HG02981 (cell line): ENCODE measurements at regions not wholly inside any gene's neighbourhood (a gene's known extent, or its start where the extent isn't known, plus 50 kb on each side); places are given as distances from the start of the nearest gene placed in this dataset.
"Not testable (repeated sequence)": the region's sequence is repeated elsewhere in the genome, so short reads cannot be mapped to it uniquely, and the experiment has no call there.

ENCODE experiments used
- ATAC-seq: cut with Tn5 transposase; IDR thresholded peaks from one replicate; pipeline ENCODE4 v1.9.1; 2021; ENCODE audit warnings: mild to moderate bottlenecking, moderate library complexity; ENCODE audit not compliant: unreplicated experiment

DNA sequence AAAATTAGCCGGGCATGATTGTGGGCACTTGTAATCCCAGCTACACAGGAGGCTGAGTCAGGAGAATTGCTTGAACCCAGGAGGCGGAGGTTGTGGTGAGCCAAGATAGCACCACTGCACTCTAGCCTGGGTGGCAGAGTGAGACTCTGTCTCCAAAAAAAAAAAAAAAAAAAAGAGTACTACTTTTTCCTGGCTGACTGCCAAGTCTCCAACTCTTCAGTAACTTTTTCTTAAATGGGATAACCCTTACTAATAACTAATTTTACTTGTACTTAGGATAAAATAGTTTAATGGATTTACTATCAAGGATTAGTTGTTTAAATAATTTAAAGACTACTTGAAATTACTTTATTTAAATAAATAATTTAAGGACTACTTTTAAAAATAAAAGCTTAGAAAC is 158.8 kb upstream of the CAND1 start:
- ATAC-seq, result not testable (repeated sequence)

DNA sequence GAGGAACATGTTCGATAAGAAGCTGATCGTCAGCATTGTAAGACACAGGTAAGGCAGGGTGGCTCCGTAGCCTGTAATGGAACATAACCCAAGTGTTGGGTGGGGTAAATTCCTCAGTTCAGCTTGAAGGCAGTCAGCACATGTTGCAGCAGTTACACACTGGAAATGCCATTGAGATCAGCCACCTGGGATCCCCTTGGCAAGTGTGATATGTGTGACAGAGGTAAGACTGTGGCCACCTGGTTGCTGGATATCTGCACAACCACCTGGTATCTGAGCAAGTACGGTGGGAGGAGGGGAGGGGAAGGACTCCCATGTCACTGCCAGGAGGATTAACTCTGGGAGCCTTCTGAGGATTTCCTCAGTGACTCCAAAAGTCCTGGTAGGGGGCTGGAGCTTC is 158.0 kb upstream of the CAND1 start:
- ATAC-seq, result no peak

GRCh38 chr12:67112586-67112985 is 156.6 kb upstream of the CAND1 start:
- ATAC-seq, result no peak

DNA sequence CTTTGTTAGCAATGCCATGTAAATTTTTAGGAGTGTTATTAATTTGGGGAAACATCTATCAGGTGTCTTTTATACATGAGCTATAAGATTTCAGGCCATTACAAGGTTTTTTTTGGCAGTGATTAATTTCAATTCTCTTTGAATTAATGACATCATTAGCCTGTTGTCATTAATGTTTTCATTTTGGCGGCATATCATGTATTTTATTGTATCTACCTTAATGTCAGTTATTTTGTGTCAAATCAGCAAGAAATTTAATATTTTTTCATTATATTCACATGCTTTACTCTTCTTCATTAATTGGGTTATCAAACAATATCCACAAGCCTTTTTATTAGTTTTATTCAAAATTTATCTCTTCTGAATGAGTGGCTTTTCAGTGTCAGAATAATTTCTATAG is 153.0 kb upstream of the CAND1 start:
- no peak for ATAC-seq

DNA sequence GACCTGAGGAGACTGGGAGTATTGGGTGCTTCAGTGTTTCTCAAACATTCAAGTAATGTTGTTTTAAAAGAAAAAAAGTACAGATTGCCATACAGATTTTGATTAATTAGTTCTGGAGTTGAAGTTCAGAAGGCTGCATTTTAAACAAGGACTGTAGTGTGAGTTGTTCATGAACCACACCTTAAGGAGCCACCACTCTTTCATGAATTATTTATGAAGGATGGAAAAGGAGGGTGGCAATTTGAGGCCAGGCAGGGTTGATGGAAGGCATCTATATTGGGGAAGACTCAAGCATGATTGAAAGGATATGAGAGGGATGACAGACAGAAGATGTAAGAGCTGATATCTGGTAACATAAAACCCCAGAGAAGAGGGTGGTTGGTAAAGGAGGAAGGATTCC is 146.6 kb upstream of the CAND1 start:
- no peak for ATAC-seq

- no peak for ATAC-seq
Observed at GRCh38 chr12:67137256-67137655, 131.9 kb upstream of the CAND1 start.

GRCh38 chr12:67141296-67142018 is 127.7 kb upstream of the CAND1 start:
- no peak for ATAC-seq

DNA sequence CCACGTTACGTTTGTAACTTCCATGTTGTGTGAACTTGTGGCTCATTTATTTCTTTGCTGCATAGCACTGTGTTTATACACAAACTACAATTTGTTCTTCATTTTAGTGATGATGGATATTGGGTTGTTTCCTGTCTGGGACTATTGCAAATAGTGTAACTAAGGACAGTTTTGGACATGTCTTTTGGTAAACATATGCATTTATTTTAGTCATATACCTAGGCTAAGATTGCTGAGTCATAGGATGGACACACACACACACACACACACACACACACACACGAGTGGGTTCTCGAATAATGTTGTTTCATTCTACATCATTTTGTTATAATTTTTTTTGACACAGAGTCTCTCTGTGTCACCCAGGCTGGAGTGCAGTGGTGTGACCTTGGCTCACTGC is 123.5 kb upstream of the CAND1 start:
- ATAC-seq, result no peak

DNA sequence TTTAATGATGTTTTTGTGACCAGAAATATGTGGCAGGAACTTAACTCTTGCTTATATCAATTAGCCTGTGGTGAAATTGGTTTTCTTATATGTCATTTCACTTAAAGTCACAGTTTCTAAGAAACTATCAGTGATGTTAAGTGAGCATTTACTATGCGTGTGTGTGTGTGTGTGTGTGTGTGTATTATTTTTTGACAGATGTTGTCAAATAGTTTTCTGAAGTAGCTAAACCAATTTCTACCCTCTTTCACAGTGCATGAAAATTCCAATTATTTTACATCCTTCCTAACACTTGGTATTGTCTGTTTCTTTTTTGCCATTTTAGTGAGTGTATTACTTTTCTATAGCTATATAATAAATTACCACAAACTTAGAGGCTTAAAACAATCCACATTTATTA is 122.1 kb upstream of the CAND1 start:
- ATAC-seq, result no peak

DNA sequence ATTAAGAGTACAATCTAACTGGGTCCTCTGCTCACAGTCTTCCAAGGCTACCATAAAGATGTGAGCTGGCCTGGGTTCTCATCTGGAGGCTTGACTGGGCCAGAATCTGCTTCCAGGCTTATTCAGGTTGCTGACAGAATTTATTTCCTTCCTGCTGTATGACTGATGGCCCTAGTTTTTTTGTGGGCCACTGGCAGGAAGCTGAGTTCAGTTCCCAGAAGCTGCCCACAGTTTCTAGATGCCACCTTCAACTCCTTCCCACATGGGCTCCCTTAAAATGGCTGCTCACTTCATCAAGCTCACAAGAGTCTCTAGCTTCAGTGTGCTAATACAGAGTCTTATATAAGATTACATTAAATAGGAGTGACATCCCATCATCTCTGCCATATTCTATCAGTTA is 121.7 kb upstream of the CAND1 start:
- no peak for ATAC-seq

DNA sequence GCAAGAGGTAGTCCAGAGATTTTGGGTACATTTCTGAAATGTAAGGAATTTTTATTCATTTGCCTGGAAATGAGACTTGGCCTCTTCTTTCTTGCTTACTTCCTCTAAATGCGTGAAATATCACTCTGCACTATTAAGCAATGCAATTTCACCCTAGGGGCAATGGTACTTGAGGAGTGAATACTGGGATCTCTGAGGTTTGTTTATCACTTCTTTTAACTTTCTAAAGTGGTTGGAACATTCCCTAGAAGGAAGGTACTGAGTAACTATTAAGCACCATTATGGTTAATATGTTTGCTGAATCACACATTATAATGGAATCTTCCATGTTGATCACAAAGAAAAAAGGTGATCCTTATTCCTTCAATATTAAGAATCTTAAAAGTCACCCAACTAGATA is 120.9 kb upstream of the CAND1 start:
- no peak for ATAC-seq

DNA sequence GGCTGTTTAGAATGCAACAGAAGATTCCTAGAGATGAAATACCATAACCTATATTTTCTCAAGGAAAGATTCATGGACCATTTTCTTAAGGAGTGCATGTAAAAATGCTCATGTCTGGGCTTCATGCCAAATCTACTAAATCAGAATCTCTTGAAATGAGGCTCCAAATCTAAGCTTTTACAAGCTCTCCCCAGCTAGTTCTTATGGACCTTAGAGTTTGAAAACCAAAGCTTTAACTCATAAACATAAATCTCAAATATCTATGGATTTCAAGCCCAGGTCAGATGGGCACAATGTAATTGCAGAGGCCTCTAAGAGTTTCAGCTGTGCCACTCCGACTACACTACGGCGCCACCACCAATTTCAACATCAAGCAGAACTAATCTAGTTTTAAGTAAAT is 117.3 kb upstream of the CAND1 start:
- ATAC-seq, result no peak

DNA sequence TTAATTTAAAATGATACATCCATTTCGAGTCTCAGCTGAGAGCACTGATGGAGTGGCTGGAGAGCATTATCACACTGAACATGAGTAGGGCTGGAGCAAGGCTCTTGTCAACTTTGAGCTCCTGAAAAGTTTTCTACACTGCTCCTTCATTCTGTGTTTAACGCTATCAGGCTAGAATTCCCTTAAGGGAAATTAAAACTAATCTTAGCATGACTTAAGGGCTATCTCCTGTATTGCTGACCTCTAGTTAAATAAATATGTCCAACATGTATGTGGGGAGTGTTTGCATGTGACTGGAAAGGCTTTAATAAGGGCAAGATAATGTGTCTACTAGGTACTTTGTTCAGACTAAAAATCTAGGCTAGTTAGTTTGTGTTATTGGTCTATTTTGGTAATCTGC is 116.7 kb upstream of the CAND1 start:
- no peak for ATAC-seq

DNA sequence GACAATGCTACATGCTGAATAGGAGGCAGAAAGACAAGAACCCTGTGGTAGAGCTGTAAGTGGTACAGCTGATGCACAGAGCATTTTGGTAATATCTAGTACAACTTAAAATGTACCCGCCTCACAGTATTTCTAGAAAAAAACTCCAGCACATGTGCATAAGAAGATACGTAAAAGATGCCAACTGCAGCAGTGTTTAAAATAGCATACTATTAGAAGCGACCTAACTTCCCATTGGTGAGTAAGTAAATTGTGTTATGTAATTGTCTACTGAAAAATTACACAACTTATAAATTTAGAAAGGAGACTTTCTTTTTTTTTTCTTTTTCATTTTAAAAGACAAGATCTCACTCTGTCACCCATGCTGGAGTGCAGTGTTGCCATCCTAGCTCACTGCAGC is 114.3 kb upstream of the CAND1 start:
- no peak for ATAC-seq

DNA sequence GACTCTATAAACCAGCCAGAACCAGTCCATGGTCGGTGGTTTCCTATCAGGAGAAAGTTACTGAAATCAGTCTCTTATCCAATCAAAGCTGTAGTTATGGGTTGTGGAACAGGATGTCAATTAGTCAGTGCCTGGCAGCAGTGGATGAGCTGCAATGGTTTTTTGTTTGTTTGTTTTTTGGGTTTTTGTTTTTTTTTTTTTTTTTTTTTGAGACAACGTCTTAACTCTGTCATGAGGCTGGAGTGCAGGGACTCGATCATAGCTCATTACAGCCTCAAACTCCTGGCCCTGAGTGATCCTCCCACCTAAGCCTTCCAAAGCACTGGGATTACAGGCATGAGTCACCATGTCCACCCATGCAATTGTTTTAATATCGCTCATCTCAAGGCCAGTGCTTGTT is 113.3 kb upstream of the CAND1 start:
- ATAC-seq, result no peak

DNA sequence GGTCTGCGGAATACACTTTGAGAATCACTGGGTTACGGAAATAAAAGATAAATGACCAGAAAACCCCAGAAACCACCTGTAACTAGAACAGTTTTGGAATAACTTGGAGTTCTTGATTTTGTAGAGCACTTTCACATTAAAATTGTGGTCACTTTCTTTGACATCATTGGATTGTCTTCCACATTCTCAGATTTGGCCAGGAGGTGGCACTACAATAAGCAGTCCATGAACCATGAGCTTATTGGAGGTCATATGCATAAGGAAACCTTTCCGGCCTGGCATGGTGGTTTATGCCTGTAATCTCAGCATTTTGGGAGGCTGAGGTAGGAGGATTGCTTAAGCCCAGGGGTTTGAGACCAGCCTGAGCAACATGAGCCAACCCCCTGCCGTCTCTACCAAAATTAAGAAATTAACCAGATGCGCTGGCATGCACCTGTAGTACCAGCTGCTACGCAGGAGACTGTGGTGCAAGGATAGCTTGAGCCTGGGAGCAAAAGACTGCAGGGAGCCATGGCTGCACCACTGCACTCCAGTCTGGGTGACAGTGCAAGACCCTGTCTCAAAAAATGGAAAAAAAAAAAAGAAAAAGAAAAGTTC is 107.7 kb upstream of the CAND1 start:
- ATAC-seq, result no peak

DNA sequence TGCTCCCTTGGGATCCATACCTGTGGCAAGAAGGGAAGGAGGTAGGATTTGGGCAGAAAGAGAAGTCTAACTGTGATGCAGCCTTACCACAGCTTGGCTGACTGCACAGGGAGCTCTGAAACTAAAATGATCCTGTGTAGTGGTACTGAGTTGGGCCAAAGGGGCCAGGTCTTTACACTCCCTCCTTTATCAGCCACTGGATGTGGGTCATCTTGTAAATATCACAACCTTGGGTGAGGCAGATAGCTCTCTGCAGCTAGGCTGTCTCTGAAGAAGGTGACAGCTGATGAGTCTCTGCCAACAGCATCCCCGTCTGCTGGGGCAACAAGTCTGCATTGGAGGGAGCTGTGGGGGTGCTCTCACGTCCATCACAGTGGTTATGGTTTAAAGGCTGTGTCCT is 95.9 kb upstream of the CAND1 start:
- no peak for ATAC-seq

DNA sequence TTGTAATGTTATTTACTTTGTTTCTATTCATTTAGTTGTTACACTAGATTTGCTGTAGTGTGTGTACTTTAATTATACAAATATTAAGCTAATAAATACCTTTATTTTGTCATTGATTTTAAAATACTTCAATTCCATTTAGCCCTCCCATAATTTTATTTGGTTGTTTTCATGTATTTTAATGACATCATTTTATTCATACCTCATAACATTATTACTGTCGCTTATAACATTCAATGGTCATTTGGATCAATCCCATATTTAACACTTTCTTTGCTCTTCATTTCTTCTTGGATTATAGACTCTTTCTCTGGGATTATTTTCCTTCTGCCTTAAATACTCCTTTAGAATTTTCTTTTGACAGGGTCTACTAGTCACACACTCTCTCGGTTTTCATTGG is 86.6 kb upstream of the CAND1 start:
- ATAC-seq, result no peak

GRCh38 chr12:67193704-67194103 is 75.5 kb upstream of the CAND1 start:
- no peak for ATAC-seq

DNA sequence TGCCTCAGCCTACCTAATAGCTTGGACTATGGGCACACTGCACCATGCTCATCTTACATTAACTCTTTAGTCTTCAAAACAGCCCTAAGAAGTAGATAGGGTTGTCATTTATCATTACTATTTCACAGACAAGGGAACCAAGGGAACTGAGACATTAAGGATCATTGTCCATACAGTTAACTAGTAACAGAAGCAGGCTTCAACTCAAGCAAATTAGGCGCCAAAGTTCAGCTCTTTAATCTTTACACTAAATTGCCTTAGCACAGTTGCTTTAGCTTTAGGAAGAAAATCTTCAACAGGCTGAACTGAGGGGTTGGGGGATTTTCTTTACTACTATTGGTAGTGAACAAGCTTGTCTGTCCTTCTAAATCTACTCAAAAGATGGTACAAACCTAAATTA is 68.8 kb upstream of the CAND1 start:
- no peak for ATAC-seq

GRCh38 chr12:67202011-67202677 is 67.0 kb upstream of the CAND1 start:
- peak; percentile 22 for ATAC-seq

DNA sequence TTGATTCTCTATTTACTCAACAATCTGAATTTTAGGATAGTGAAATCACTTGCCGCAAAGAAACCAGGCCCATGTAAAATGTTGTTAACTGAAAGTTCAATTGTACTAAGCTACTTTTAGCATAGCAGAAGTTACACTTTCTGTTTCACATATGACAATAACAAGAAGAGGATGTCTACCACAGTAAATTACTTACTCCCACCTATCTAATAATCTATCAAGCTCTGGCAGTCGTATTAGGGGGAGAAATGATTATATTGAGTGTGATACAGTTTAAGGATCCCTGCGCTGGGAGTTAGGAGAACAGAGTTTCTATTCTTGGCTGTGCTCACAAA is 66.5 kb upstream of the CAND1 start:
- ATAC-seq, result peak; percentile 67
